IMR-90 (cell line): ENCODE measurements at regions not wholly inside any gene's neighbourhood (a gene's known extent, or its start where the extent isn't known, plus 50 kb on each side); places are given as distances from the start of the nearest gene placed in this dataset.

Experiments used
- ATAC-seq: fragments of 200-7000 bp; cut with Tn5 transposase; 2 replicates; pipeline ENCODE4 v1.9.1; 2020; ENCODE audit warnings: low read depth, mild to moderate bottlenecking, moderate library complexity
- BruUV-seq: library from RNA; stranded (reverse); fragments of 400-500 nt; replicated peaks from 2 replicates; lab custom pipeline; 2021; lab: Mats Ljungman, UMichigan
- CTCF ChIA-PET: fragments of 300-600 bp; formaldehyde crosslinking; extraction: SDS; loops from one replicate; lab custom pipeline; 2021; ENCODE audit warnings: antibody characterized with exemption; lab: Yijun Ruan, JAX
- POLR2A ChIA-PET: fragments of 300-600 bp; sonication (Branson Sonifier 250); formaldehyde crosslinking; loops from one replicate; lab custom pipeline; 2022; ENCODE audit warnings: antibody characterized with exemption; ENCODE audit not compliant: unreplicated experiment; lab: Charles Lee
- DNase-seq: peaks from one replicate; pipeline ENCODE4 v3.0.0; 2013
- H2AFZ ChIP-seq: replicated peaks from 2 replicates; pipeline ENCODE3; 2013; ENCODE audit warnings: low read length, mild to moderate bottlenecking; ENCODE audit not compliant: poor library complexity
- H2AK5ac ChIP-seq: 2 replicates; pipeline ENCODE4 v1.6.1; 2013; ENCODE audit warnings: low read depth, low read length, inconsistent platforms
- H2AK9ac ChIP-seq: replicated peaks from 2 replicates; pipeline ENCODE3; 2013; ENCODE audit warnings: mild to moderate bottlenecking, low read depth, low read length, moderate library complexity; ENCODE audit not compliant: poor library complexity
- H2BK120ac ChIP-seq: 2 replicates; pipeline ENCODE4 v1.6.1; 2013; ENCODE audit warnings: low read depth, low read length, inconsistent platforms
- H2BK15ac ChIP-seq: 3 replicates; pipeline ENCODE4 v1.6.1; 2013; ENCODE audit warnings: low read depth, low read length, inconsistent platforms
- H2BK20ac ChIP-seq: 2 replicates; pipeline ENCODE4 v1.6.1; 2013; ENCODE audit warnings: low read depth, mild to moderate bottlenecking, inconsistent platforms, low read length, moderate library complexity
- H2BK5ac ChIP-seq: 2 replicates; pipeline ENCODE4 v1.6.1; 2013; ENCODE audit warnings: mild to moderate bottlenecking, low read depth, low read length, inconsistent platforms; ENCODE audit not compliant: poor library complexity, severe bottlenecking
- H3K14ac ChIP-seq: replicated peaks from 2 replicates; pipeline ENCODE4 v1.6.1; 2013; ENCODE audit warnings: low read depth, low read length, inconsistent platforms
- H3K18ac ChIP-seq: 2 replicates; pipeline ENCODE4 v1.6.1; 2013; ENCODE audit warnings: low read depth, low read length, control low read depth
- H3K23ac ChIP-seq: 2 replicates; pipeline ENCODE4 v1.6.1; 2013; ENCODE audit warnings: low read depth, low read length, inconsistent platforms
- H3K27ac ChIP-seq: 2 replicates; pipeline ENCODE4 v1.5.1; 2013; ENCODE audit warnings: mild to moderate bottlenecking, control low read depth, low read length; ENCODE audit not compliant: insufficient read depth
- H3K27me3 ChIP-seq: 2 replicates; pipeline ENCODE4 v1.6.1; 2013; ENCODE audit warnings: low read length; ENCODE audit not compliant: control insufficient read depth, insufficient read depth
- H3K36me3 ChIP-seq: 2 replicates; pipeline ENCODE4 v1.6.1; 2013; ENCODE audit warnings: low read length, mixed read lengths; ENCODE audit not compliant: control insufficient read depth, insufficient read depth
- H3K4ac ChIP-seq: 2 replicates; pipeline ENCODE4 v1.6.1; 2013; ENCODE audit warnings: low read depth, low read length, inconsistent platforms
- H3K4me1 ChIP-seq: 2 replicates; pipeline ENCODE4 v1.6.1; 2013; ENCODE audit warnings: low read length, mixed read lengths; ENCODE audit not compliant: control insufficient read depth, insufficient read depth
- H3K4me2 ChIP-seq: 2 replicates; pipeline ENCODE4 v1.6.1; 2013; ENCODE audit warnings: low read depth, mild to moderate bottlenecking, control low read depth, low read length, moderate library complexity
- H3K4me3 ChIP-seq: 2 replicates; pipeline ENCODE4 v1.5.1; 2013; ENCODE audit warnings: low read depth, mild to moderate bottlenecking, control low read depth, low read length, moderate library complexity; ENCODE audit not compliant: insufficient read depth
- H3K56ac ChIP-seq: 2 replicates; pipeline ENCODE4 v1.6.1; 2013; ENCODE audit warnings: low read length, inconsistent platforms; ENCODE audit not compliant: insufficient read depth; ENCODE audit errors: extremely low read depth
- H3K79me1 ChIP-seq, 2 experiments: 2 replicates each; pipeline ENCODE4 v1.6.1; 2013; ENCODE audit warnings: low read length in 2 of 2, inconsistent platforms in 1 of 2, low read depth in 1 of 2
- H3K9ac ChIP-seq: 2 replicates; pipeline ENCODE4 v1.6.1; 2013; ENCODE audit warnings: low read depth, low read length, control low read depth
- H3K9me1 ChIP-seq: 2 replicates; pipeline ENCODE4 v1.6.1; 2013; ENCODE audit warnings: low read length, inconsistent platforms; ENCODE audit not compliant: insufficient read depth
- H3K9me3 ChIP-seq: 2 replicates; pipeline ENCODE4 v1.6.1; 2013; ENCODE audit warnings: low read length; ENCODE audit not compliant: control insufficient read depth, insufficient read depth
- H4K20me1 ChIP-seq: 2 replicates; pipeline ENCODE4 v1.6.1; 2013; ENCODE audit warnings: low read length, inconsistent platforms; ENCODE audit not compliant: insufficient read depth
- H4K5ac ChIP-seq: 2 replicates; pipeline ENCODE4 v1.6.1; 2013; ENCODE audit warnings: mild to moderate bottlenecking, low read depth, low read length, control low read depth
- H4K8ac ChIP-seq, 2 experiments: 2 replicates each; pipeline ENCODE4 v1.6.1; 2013; ENCODE audit warnings: low read depth in 2 of 2, low read length in 2 of 2, control low read depth in 1 of 2, inconsistent platforms in 1 of 2
- H4K91ac ChIP-seq: 2 replicates; pipeline ENCODE4 v1.6.1; 2013; ENCODE audit warnings: low read depth, low read length, inconsistent platforms; ENCODE audit not compliant: insufficient read depth
- BHLHE40 ChIP-seq: fragments of 150-350 bp; IDR thresholded peaks from 2 replicates; pipeline ENCODE4 v1.6.1; 2016; ENCODE audit warnings: mild to moderate bottlenecking, low read depth, low read length
- CEBPB ChIP-seq: IDR thresholded peaks from 2 replicates; pipeline ENCODE4 v1.6.1; 2012; ENCODE audit warnings: low read depth, low read length, improper control_type of control experiment
- CHD1 ChIP-seq: IDR thresholded peaks from 2 replicates; pipeline ENCODE4 v1.6.1; 2012; ENCODE audit warnings: low read depth, low read length, improper control_type of control experiment
- CTCF ChIP-seq: conservative IDR thresholded peaks from 2 replicates; pipeline ENCODE4 v1.5.1; 2012; ENCODE audit warnings: mild to moderate bottlenecking, low read depth, low read length, improper control_type of control experiment
- ELK1 ChIP-seq: fragments of 150-350 bp; IDR thresholded peaks from 2 replicates; pipeline ENCODE4 v1.6.1; 2016; ENCODE audit warnings: low read depth, mild to moderate bottlenecking, low read length, moderate library complexity, borderline replicate concordance
- FOS ChIP-seq: fragments of 150-350 bp; IDR thresholded peaks from 2 replicates; pipeline ENCODE4 v1.6.1; 2016; ENCODE audit warnings: low read depth, low read length
- MAFK ChIP-seq: IDR thresholded peaks from 2 replicates; pipeline ENCODE4 v1.6.1; 2012; ENCODE audit warnings: low read depth, low read length, improper control_type of control experiment
- MAZ ChIP-seq: IDR thresholded peaks from 2 replicates; pipeline ENCODE4 v1.6.1; 2012; ENCODE audit warnings: low read depth, mild to moderate bottlenecking, low read length, improper control_type of control experiment, moderate library complexity, borderline replicate concordance
- MXI1 ChIP-seq: IDR thresholded peaks from 2 replicates; pipeline ENCODE4 v1.6.1; 2012; ENCODE audit warnings: low read depth, mild to moderate bottlenecking, low read length, moderate library complexity, borderline replicate concordance
- NFE2L2 ChIP-seq: fragments of 150-350 bp; IDR thresholded peaks from 2 replicates; pipeline ENCODE4 v1.6.1; 2016; ENCODE audit warnings: low read depth, mild to moderate bottlenecking, low read length
- POLR2A ChIP-seq: IDR thresholded peaks from 2 replicates; pipeline ENCODE4 v1.6.1; 2012; ENCODE audit warnings: mild to moderate bottlenecking, low read depth, low read length
- RAD21 ChIP-seq: IDR thresholded peaks from 2 replicates; pipeline ENCODE4 v1.6.1; 2012; ENCODE audit warnings: low read length, improper control_type of control experiment
- RCOR1 ChIP-seq: IDR thresholded peaks from 2 replicates; pipeline ENCODE4 v1.6.1; 2012; ENCODE audit warnings: mild to moderate bottlenecking, low read length, improper control_type of control experiment; ENCODE audit not compliant: insufficient replicate concordance
- RFX5 ChIP-seq: IDR thresholded peaks from 2 replicates; pipeline ENCODE4 v1.8.0; 2012; ENCODE audit warnings: low read depth, mild to moderate bottlenecking, low read length, moderate library complexity
- SMC3 ChIP-seq: fragments of 150-350 bp; IDR thresholded peaks from 2 replicates; pipeline ENCODE4 v1.6.1; 2016; ENCODE audit warnings: low read depth, mild to moderate bottlenecking, antibody characterized with exemption, low read length, moderate library complexity
- USF2 ChIP-seq: fragments of 150-350 bp; IDR thresholded peaks from 2 replicates; pipeline ENCODE4 v1.6.1; 2017; ENCODE audit warnings: mild to moderate bottlenecking, antibody characterized with exemption, low read length, low read depth
- WGBS, 2 experiments: methylation state at CpG; one replicate each; pipeline versions ENCODE4 v1.1.5 to v1.1.7; 2013; ENCODE audit warnings: missing lambda C conversion rate in 2 of 2; ENCODE audit not compliant: insufficient read length in 1 of 2; ENCODE audit errors: extremely low coverage in 2 of 2; 5-methylcytosine and 5-hydroxymethylcytosine counted together
- dilution Hi-C: fragments of 300-500 bp; cut with HindIII; formaldehyde crosslinking; loops from one replicate; pipeline ENCODE4 v1.14.3; 2018; ENCODE audit warnings: low sequenced_read_pairs; ENCODE audit not compliant: unreplicated experiment
- in situ Hi-C: fragments of 300-500 bp; cut with MboI; formaldehyde crosslinking; loops from 3 replicates; pipeline ENCODE4 v1.14.3; 2019; ENCODE audit warnings: low sequenced_read_pairs, inconsistent platforms, mixed read lengths
- intact Hi-C: fragments of 100-400 bp; cut with micrococcal nuclease; formaldehyde crosslinking; loops from 2 replicates; pipeline ENCODE4 v1.10.0; 2022

GRCh38 chr18:2002151-2002550 lies 569.2 kb downstream of the METTL4 start:
- H4K20me1 ChIP-seq = no peaks in the 10 kb centered on the region
- no peak overlapping the region for H3K4me3 ChIP-seq
- H2BK20ac ChIP-seq = no peak overlapping the region
- no peak overlapping the region for H3K9ac ChIP-seq
- H3K23ac ChIP-seq = no peak overlapping the region
- no peak overlapping the region for H2AFZ ChIP-seq
- BruUV-seq = no TSS peak
- no peak overlapping the region for H3K27ac ChIP-seq
- H2BK120ac ChIP-seq = no peak overlapping the region
- H3K18ac ChIP-seq = no peak overlapping the region
- H2BK15ac ChIP-seq = no peak overlapping the region
- H3K27me3 ChIP-seq = no peaks in the 10 kb centered on the region
- TF ChIP-seq BHLHE40 = no peak
- no peak for TF ChIP-seq USF2
- no peak for TF ChIP-seq MAZ
- TF ChIP-seq ELK1 = no peak
- TF ChIP-seq RFX5 = no peak
- no peak for TF ChIP-seq CTCF
- no peak for TF ChIP-seq RCOR1
- TF ChIP-seq CHD1 = no peak
- no peak for TF ChIP-seq FOS
- no peak for TF ChIP-seq POLR2A
- TF ChIP-seq MXI1 = no peak
- TF ChIP-seq RAD21 = no peak
- TF ChIP-seq SMC3 = no peak
- no peak for TF ChIP-seq MAFK
- no peak for TF ChIP-seq NFE2L2
- TF ChIP-seq CEBPB = no peak
- H2AK9ac ChIP-seq = no peak overlapping the region
- dilution Hi-C loops = no loop called here
- H3K79me1 ChIP-seq = no peaks in the 10 kb centered on the region
- no peak overlapping the region for H3K4me2 ChIP-seq
- CTCF ChIA-PET = no interaction called here
- H3K56ac ChIP-seq = no peak overlapping the region
- peaks cover 7% of the 10 kb centered on the region; the same call in 1 of the 2 replicates for H3K9me3 ChIP-seq
- no peaks in the 10 kb centered on the region for H3K36me3 ChIP-seq
- no peak overlapping the region for H4K8ac ChIP-seq
- no peak overlapping the region for H4K5ac ChIP-seq
- ATAC-seq (no peak), DNase-seq (no peak)
- H4K91ac ChIP-seq = no peak overlapping the region
- WGBS, 2 experiments = no CpG with 5 or more reads among the region's 2 CpGs
- no peak overlapping the region for H2BK5ac ChIP-seq
- H3K9me1 ChIP-seq = no peaks in the 10 kb centered on the region
- POLR2A ChIA-PET = no interaction called here
- H3K14ac ChIP-seq = no peak overlapping the region
- no peaks in the 10 kb centered on the region for H3K4me1 ChIP-seq
- in situ Hi-C loops = loop anchor here (25.0 kb wide), 1 partner anchor 715 kb away; no protein-coding TSS in a partner anchor
- no peak overlapping the region for H2AK5ac ChIP-seq
- intact Hi-C loops = no loop called here
- no peak overlapping the region for H3K4ac ChIP-seq
